DMS53 (cell line): ENCODE measurements at regions not wholly inside any gene's neighbourhood (a gene's known extent, or its start where the extent isn't known, plus 50 kb on each side); places are given as distances from the start of the nearest gene placed in this dataset.
"Not testable (repeated sequence)": the region's sequence is repeated elsewhere in the genome, so short reads cannot be mapped to it uniquely, and the experiment has no call there.

ENCODE experiments used
- DNase-seq: peaks from one replicate; lab custom pipeline; 2025; lab: John Stamatoyannopoulos, UW

DNA sequence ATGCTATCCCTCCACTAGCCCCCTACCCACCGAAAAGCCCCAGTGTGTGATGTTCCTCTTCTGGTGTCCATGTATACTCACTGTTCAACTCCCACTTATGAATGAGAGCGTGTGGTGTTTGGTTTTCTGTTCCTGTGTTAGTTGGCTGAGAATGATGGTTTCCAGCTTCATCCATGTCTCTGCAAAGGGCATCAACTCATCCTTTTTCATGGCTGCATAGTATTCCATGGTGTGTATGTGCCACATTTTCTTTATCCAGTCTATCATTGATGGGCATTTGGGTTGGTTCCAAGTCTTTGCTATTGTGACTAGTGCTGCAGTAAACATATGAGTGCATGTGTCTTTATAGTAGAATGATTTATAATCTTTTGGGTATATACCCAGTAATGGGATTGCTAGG, 599.3 kb upstream of the B3GAT1 start:
- not testable (repeated sequence) for DNase-seq

DNA sequence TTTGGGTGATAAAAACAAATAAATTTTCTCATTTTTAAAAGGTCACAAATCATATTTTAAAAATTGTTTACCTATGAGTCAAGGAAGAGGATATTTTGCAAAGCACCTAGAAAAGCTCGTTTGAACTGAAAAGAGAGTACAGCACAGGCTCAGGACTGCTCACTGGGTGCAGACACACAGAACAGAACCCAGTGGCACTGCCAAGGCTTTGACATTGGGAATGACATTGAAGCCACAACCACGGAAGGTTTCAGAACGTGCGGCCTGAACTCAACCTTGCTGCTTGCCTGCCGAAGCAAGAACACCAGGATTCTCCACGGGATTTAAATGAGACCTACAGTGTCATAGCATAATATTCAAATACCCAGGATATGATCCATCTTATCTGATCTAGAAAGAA, 597.1 kb upstream of the B3GAT1 start:
- DNase-seq: no peak

DNA sequence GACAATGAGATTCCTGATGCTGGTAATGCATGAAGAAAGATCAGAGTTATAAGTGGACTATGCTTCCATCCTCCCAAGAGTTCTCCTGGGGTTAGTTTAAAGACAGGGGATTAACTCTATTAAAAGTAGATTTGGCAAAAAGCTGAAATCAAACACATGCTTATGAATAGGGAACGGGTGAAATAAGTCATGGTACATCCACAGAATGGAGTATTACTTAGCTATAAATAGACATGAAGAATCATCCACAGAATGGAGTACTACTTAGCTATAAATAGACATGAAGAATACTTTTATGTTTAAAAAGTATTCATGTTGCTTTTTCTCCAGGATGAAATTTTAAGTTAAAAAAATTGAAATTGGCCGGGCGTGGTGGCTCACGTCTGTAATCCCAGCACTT, 596.4 kb upstream of the B3GAT1 start:
- DNase-seq: no peak

DNA sequence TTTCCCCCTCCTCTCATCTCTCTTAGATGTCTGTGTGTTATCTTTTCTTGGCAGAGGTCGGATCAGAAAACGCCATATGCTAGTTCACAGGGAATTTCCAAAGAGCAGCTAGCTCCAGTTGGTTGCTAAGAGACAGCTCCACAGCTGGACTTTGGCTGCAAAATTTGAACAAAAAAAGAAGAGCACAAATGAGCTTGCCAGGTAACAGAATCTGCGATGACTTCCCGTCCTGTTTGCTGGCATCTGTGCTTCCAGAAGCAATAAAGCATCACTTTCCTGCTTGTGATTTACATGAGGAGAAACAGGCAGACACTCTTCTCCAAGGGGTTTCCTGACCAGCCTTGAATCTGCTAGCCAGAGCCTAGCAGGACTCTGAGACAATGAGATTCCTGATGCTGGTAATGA, 596.0 kb upstream of the B3GAT1 start:
- DNase-seq: peak; percentile 77

DNA sequence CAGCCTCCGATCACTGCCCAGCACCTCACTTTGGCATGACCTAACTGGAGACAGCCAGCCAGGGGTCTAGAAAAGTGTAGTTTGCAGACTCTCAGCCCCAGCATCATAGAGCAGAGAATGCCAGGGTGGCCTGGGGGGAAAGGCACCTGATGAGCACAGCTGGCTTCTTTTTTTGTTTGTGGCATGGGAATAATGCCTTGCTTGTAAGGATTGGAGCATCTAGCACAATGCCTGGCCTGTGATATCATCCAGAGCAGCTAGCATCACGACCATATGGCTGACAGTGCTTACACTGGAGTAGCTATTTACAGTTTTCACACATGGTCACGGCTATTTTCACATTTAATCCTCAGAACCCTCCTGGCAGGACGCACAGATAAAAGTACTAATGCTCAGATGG, 594.8 kb upstream of the B3GAT1 start:
- DNase-seq: peak; percentile 26

DNA sequence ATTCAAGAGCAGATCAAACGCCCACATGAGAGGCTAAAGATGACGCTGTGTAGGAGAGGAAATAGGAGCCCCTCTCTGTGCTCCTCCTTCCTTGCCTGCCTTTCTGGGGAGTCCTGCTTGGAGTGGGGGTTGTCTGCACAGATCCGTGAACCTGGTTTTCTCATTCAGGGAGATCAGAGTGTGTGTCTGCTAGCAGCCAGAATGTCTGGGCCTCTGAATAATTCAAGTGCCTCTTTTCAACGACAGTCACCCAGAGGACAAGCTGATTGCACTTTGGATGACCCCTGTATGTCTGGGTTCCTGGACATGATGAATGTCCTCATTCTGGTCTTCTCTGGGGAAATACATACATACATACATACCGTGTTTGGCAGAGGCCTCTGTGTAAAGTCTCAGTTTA, 592.5 kb upstream of the B3GAT1 start:
- DNase-seq: peak; percentile 19

DNA sequence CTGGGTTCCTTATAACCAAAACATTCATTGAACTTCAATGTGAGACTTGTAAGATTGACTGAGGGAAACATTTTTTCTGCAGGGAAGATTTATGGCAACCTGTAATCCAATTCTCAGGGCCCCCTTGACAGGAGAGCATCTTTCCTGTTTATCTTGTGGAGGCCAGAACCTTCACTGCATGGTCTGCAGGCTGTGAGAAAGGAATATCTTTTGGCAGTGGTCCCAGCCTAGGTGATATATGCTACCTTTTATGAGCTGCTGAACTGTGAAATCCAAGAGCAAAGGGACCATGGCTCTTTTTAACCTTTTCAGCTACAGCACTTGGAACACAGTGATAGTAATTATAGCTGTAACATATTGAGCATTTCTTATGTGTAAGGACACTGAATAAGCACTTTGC, 590.2 kb upstream of the B3GAT1 start:
- DNase-seq: peak; percentile 39

DNA sequence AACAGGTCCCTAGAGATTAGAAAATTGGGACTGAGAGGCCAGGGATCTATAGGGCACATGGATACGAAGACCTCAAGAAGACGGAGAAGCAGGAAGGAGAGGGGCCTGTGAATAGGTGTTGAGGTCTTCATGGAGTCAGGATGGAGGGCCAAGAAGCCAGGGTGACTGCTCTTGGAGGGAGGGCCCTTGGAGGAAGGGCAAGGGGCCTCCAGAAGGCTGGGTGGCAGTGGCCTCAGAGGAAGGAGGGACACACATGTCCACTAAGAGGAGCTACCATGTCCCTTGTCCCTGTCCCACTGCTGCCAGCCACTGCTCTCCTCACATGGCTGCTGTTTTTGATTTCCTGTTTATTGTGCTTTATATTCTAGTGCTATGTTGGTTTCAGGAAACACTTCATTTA, 589.5 kb upstream of the B3GAT1 start:
- DNase-seq: no peak

DNA sequence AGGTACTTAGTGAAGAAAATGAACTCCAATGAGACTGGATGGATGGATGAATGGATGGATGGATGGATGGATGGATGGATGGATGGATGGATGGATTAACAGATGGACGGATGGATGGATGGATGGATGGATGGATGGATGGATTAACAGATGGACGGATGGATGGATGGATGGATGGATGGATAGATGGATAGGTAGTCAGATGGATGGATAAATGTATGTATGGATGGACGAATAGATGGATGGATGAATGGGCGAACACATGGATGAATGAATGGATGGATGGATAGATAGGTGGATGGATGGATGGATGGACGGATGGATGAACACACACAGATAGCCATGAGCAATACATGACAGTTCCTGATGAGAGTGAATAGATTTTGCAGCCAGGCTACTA, 589.0 kb upstream of the B3GAT1 start:
- not testable (repeated sequence) for DNase-seq

DNA sequence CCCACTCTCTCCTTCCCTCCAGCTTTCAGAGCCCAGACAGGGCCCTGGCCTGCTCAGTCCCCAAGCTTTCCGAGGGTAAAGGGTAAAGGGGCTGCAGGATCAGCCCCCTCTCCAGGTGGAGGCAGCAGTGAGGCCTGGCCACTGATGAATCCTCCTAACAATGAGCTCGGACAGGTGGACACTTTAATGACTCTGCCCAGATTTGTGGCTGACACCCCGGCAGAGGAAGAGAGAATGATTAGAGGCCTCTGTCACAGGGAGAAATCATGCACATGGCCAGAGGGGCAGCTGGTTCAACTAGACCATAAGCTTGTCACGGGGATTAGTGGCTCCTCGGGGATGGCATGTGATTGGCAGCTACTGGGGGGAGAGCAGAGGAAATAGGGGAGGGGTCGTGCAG, 587.5 kb upstream of the B3GAT1 start:
- DNase-seq: no peak

DNA sequence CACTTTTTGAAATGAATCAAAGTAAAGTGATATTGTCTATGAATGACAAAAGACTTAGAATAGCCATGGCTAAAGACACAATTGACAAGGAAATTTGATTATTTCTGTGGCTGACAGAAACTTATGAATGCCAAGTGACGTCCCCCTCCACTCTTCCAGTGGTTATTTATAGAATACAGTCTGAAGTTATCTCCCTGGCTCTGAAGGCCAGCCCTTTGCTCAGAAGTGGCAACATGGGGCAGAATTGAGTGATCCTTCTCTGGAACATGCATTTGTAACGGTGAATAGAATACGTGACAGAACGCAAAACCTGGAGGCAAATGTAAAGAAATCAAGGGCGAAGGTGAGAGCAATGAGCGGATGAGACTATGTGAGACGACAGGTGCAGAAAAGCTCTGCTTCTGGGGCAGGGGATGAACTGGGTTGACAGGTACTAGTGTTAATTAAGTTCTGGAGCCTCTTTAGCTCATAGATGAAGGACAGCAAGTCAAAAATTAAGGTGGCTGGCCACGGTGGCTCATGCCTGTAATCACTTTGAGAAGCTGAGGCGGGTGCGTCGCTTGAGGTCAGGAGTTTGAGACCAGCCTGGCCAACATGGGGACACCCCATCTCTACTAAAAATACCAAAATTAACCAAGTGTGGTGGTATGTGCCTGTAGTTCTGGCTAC, 585.7 kb upstream of the B3GAT1 start:
- no peak for DNase-seq

DNA sequence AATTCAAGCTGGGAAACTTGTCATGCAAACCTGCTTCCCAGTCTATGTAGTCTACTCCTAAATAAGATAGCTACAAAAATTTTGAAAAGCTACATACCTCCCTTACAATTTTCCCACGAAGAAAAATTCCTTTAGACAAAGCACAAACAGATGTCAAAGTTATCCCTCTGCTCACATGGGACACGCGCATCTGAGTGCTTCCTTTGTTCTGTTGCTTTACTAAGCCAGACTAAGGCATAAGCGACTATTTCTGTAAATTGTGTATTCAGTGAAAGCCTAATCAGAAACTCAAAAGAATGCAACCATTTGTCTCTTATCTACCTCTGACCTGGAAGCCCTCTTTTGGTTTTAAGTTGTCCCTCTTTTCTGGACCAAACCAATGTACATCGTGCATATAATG, 583.7 kb upstream of the B3GAT1 start:
- DNase-seq: no peak

DNA sequence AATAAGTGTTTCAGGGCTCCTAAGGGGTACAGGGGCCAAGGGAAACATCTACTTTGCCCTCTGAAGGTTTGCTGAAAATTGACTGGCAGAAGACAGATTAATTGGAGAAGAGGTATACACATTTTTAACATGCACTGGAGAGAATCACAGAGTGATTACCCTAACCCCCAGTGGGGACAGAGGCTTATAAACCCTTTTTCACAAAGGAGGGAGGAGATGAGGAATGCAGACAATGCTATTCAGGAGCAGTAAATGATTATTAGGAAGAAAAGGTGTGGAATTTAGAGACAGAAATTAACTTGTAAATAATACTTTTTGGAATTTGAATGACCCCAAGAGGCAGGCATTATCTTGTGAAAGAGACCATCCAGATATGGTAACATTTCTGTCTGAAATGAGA, 582.4 kb upstream of the B3GAT1 start:
- no peak for DNase-seq

DNA sequence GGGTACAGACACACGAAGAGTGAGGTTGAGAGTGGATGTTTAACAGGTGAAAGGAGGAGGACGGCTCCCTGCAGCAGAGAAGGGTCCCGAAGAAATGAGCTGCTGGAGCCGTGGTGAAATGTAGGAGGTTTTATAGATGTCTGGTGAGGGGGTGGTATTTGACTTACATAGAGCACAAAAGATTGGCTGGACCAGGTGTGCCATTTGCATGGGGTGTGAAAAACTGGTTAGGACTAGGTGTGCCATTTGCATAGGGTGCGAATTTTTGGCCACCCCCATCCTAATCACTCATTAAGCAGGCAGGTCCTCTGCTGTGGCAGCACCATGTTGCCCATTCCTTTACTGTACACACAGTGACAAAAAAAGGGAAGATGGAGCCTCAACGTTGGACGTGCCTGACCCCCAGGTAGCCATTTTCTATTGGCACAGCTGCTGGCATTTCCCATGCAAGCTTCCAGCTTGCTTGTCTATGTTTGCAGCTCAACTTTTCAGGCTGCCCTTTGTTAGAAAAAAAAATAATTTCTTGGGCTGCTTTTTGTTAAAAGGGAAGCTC, 581.7 kb upstream of the B3GAT1 start:
- no peak for DNase-seq

DNA sequence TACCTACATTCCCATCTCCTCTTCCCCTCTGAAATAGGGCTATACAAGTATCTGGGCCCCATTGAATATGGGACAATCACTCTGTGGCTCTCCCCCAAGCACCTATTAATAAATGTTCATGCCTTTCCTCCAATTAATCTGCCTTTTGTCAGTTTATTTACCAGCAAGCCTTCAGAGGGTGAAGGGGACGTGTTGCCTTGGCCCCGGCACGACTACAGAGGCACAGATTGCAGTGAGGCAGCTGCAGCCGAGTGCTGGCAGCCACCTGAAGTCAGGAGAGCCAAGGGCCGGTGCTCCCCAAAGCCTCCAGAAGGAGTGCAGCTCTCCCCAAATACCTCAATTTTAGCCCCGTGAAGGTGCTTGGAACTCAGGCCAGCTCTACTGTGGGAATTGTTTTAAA, 580.9 kb upstream of the B3GAT1 start:
- no peak for DNase-seq

DNA sequence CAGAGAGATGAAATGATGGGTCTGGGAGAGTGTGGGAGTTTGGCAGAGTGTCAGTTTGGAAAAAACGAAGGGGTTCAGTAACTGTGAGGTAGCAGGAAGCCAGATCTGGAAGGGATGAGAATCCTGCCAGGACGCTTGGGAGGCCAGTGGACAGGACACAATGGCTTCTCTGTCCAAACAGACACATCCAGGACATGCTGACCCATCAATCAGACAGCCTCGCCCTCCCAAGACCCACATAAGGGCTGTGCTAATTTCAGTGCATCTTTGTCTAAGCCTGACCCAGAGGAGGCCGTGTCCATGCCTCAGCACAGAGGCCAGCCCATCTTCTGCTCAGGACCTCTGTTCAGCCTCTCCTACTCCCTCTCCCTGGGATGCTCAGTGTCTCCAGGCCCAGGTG, 576.5 kb upstream of the B3GAT1 start:
- DNase-seq: no peak

DNA sequence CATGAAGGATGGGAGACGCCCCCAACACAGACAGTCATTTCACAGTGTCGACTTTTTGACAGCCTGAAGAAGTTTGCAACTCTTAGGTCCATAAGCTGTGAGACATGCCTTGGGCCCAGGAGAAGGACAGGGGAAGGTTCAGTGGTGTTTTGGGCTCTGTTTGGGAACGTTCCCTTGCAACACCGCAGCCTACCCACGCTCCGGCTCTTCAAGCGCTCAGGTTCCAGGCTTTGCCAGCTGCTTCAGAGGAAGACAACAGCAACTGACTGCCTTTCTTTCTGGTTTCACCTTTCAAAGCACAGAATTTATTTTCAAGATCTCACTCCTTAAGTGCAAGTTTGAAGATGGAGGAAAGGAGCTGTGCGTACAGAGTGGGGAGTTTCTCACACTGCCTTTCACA, 575.8 kb upstream of the B3GAT1 start:
- no peak for DNase-seq

DNA sequence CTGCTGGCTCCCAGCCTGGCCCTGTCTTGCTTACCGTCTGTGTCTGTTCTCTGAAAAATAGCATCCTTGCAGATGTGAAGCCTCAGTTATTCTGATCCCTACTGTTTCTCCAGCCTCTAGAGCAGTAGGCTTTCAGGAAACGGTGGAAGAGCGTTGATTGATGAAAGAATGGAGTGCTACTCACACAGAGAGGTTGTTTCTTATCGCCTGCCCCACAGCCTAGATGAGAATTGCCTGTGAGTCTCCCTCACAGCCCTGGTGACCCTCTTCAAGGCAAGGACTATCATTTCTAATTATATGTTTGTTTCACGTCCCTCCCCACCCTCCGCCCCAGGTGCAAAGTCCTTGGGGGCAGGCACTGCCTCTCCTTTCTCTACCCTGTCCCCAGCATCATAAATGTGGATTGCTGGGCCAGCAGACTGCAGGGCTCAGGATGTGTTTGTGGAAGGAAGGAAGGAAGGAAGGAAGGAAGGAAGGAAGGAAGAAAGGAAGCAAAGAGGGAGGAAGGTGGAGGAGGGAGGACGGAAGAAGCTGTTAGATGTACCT, 575.3 kb upstream of the B3GAT1 start:
- no peak for DNase-seq

DNA sequence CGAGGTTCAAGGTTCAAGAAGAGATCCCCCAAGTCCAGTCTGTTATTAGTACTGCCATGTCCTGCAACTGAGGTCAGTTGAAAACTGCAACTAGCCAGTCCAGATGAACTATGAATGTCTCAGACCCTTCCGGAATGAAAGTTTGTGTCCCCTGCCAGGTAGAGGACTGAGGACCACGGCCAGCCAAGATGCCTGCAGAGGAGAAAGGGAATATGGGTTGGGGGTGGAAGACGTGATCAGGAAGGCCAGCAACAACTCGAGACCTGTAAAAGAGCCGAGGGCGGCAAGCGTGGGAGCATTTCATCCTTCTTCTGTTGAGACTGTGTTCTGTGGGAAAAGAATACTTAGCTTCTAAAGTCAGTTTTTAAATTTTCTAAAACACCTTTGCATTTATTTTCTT, 572.4 kb upstream of the B3GAT1 start:
- no peak for DNase-seq

DNA sequence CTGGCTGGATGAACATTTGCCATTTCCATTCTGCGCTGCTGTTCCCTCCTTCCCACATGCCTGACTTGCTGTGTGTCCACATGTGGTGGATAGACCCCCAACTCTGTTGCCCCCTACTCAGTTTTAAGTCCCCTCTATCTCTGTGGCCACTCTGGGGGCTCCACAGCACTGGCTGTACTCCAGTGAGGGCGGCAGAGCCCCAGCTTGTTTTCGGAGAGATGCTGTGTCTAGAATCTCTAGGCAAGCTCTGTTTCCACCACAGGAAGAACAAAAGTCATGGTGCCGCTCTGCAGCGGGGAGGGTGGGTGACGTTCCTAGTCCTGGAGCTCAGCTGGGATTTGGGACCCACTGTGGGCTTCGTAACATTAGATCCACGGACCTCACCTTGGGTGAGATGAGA, 570.4 kb upstream of the B3GAT1 start:
- DNase-seq: not testable (repeated sequence)

DNA sequence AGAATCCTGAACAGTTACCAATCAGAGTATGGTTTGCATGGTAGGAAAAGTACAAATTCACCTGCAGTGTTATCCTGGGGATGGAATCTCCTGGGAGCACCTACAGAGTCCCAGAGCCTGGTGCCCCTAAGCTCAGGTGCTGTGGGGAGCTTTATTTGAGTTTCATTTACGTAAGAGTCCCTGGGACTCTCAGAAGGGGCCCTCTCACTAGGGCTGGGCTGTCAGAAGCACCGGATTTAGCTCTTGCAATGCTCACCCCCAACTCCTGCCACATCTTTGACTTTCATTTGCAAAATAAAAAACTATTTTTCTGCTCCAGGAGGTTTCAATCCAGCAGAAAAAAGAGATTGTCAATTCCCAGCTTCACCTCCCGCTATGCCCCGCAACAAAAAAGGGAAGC, 569.8 kb upstream of the B3GAT1 start:
- no peak for DNase-seq

DNA sequence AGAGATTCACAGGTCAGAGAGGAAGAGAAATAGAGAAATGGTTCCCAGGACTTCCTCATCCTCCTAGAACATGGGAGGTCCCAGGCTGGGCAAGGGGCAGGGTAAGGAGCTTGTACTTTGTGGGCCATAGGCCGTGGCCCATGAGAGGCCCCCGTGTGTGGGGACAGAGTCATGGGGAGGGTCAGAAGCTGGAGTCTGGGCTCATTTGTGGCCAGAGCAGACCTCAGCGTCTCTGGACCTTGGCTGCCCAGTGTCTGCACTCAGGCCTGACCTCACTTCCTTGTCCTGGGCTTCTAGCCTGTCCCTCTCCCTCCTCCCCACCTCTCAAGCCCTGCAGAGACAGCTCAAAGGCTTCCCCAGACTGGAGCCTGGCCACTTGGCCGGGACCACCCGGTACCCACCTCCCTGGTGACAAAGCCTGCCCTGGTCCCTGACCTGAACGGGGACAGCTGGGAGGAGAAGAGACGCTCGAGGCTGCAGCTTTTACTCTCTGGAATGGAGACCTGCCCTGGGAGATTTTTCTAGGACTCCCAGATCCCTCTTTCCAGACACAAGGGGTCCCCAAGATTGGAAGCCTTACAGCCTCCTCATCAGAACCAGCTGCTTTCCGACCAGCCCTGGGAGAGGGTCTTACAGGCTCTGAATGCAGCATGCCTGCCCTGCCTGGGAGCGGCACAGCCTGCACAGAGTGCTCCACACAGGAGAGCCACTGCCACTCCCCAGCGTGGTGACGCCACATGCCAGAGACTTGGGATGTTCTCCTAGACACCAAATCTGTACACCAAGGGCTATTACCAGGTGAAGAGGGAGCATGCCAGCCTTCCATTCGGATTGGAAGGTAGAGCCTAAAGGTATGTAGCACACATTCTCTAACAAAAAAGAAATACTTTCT, 569.0 kb upstream of the B3GAT1 start:
- no peak for DNase-seq

DNA sequence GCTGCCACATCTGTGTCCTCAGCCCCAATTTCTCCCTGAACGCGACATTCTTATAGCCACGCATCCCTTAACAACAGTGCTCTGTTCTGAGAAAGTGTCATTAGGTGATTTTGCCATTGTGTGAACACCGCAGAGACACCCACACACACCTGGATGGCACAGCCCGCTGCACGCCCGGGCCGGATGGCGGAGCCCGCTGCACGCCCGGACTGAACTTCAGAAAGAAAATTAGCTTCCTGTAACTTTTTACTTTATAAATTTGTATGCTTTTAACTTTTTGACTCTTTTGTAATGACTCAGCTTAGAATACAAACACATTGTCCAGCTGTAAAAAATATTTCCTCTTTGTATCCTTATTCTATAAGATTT, 567.0 kb upstream of the B3GAT1 start:
- DNase-seq: not testable (repeated sequence)
